Neural crest cell (in vitro differentiated cells): ENCODE measurements at regions not wholly inside any gene's neighbourhood (a gene's known extent, or its start where the extent isn't known, plus 50 kb on each side); places are given as distances from the start of the nearest gene placed in this dataset.

Experiments used
- DNase-seq: peaks from one replicate; pipeline ENCODE4 v3.0.0; 2021; ENCODE audit warnings: low read depth, mixed read lengths, low spot score
- H3K27ac Mint-ChIP-seq: one replicate; pipeline ENCODE4 v1.8.0; 2021; ENCODE audit warnings: mild to moderate bottlenecking, mixed read lengths; ENCODE audit not compliant: unreplicated experiment
- H3K27me3 Mint-ChIP-seq: 2 replicates; pipeline ENCODE4 v1.8.0; 2021; ENCODE audit warnings: low read depth, mild to moderate bottlenecking, mixed read lengths
- H3K36me3 Mint-ChIP-seq: 2 replicates; pipeline ENCODE4 v1.8.0; 2021; ENCODE audit warnings: low read depth, mild to moderate bottlenecking, mixed read lengths
- H3K4me1 Mint-ChIP-seq: 2 replicates; pipeline ENCODE4 v1.8.0; 2021; ENCODE audit warnings: mixed read lengths
- H3K4me3 Mint-ChIP-seq: one replicate; pipeline ENCODE4 v1.8.0; 2021; ENCODE audit warnings: mild to moderate bottlenecking, mixed read lengths
- H3K9me3 Mint-ChIP-seq: 2 replicates; pipeline ENCODE4 v1.8.0; 2021; ENCODE audit warnings: mixed read lengths
- TF ChIP-seq, protein P1 (sequence below): fragments of 200-600 bp; sonication (generic); conservative IDR thresholded peaks from 2 replicates; pipeline ENCODE4 v1.5.0; 2021; ENCODE audit warnings: antibody characterized with exemption, mild to moderate bottlenecking

DNA sequence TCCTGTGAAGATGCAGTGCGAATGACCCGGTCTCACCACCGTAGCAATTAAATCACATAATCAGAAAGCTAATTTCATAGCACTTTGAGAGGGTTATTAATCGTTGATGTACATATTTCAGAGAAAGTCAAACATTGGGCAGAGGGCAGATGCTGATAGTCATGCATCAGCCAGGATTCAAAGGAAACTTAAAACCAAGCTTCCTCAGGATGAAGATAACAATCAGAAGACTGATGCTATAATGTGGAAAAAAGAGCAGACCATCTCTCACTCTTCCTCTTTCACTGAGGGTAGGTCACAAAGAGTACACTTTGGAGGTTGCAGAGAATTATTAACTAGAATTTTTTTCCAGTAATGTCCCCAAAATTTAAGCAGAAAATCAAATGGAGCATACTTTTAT is 1027.7 kb upstream of the ZEB2 start:
- H3K36me3 Mint-ChIP-seq = peaks cover 6% of the 10 kb centered on the region
- no peak overlapping the region for H3K4me3 Mint-ChIP-seq
- DNase-seq = no peak
- TF ChIP-seq, protein P1, sequence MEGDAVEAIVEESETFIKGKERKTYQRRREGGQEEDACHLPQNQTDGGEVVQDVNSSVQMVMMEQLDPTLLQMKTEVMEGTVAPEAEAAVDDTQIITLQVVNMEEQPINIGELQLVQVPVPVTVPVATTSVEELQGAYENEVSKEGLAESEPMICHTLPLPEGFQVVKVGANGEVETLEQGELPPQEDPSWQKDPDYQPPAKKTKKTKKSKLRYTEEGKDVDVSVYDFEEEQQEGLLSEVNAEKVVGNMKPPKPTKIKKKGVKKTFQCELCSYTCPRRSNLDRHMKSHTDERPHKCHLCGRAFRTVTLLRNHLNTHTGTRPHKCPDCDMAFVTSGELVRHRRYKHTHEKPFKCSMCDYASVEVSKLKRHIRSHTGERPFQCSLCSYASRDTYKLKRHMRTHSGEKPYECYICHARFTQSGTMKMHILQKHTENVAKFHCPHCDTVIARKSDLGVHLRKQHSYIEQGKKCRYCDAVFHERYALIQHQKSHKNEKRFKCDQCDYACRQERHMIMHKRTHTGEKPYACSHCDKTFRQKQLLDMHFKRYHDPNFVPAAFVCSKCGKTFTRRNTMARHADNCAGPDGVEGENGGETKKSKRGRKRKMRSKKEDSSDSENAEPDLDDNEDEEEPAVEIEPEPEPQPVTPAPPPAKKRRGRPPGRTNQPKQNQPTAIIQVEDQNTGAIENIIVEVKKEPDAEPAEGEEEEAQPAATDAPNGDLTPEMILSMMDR = no peak
- peaks cover 5% of the 10 kb centered on the region for H3K4me1 Mint-ChIP-seq
- no peak overlapping the region for H3K27ac Mint-ChIP-seq
- H3K27me3 Mint-ChIP-seq = no peaks in the 10 kb centered on the region
- H3K9me3 Mint-ChIP-seq = peaks cover 11% of the 10 kb centered on the region

DNA sequence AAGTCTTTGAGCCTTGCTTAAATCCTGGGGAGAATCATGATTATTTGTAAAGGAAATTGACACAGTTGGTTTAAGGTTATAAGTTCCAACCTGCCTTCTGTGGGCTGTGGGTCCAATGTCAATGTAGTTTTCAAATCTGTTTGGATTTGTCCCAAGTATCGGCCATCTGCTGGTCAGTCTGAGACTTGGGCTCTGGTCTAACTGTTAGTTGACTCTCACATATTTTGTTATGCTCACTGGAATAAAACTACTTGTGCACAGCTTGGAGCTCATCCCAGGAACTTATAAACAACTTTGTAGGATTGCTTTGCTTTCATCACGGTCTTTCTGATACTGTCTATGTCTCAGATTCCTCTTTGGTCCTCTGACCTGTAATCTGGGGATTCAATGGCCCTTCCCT is 1026.2 kb upstream of the ZEB2 start:
- no peaks in the 10 kb centered on the region for H3K4me1 Mint-ChIP-seq
- H3K27ac Mint-ChIP-seq = no peak overlapping the region
- no peak for DNase-seq
- H3K27me3 Mint-ChIP-seq = no peaks in the 10 kb centered on the region
- peaks cover 6% of the 10 kb centered on the region for H3K36me3 Mint-ChIP-seq
- H3K9me3 Mint-ChIP-seq = peaks cover 15% of the 10 kb centered on the region
- TF ChIP-seq, protein P1 = no peak
- no peak overlapping the region for H3K4me3 Mint-ChIP-seq

DNA sequence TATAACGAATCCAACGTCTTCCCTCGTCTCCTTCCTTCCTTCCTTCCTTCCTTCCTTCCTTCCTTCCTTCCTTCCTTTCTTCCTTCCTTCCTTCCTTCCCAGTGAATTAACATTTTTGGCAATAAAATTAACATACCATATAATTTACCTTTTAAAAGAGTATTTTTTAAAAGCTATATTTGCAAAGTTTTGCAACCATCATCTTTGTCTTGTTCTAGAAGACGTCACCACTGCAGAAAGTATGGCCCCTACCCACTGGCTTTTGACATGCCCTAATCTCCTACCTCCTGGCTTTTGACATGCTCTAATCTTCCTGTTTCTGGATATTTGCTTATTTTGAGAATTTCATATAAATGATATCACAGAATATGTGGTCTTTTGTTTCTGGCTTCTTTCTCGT is 1023.9 kb upstream of the ZEB2 start:
- Mint-ChIP-seq H3K4me1 (no peaks in the 10 kb centered on the region), H3K4me3 (no peak overlapping the region), H3K27me3 (no peaks in the 10 kb centered on the region)

DNA sequence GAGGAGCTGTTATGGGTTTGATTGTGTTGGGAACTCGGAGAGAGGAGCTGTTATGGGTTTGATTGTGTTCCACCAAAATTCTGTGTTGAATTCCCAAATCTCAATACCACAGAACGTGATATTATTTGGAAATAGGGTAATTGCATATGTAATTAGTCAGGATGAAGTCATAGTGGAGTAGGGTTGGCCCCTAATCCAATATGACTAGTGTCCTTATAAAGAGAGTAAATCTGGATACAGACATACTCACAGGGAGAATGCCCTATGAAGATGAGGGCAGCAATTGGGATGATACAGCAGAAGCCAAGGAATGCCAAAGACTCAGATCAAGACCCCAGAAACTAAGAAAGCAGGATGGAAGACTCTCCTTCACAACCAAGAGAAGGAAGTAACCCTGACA is 1023.2 kb upstream of the ZEB2 start:
- Mint-ChIP-seq H3K4me1 (no peaks in the 10 kb centered on the region), H3K4me3 (no peak overlapping the region), H3K27me3 (no peaks in the 10 kb centered on the region), H3K9me3 (peaks cover 15% of the 10 kb centered on the region), H3K27ac (no peak overlapping the region), H3K36me3 (peaks cover 6% of the 10 kb centered on the region)
- DNase-seq = no peak
- TF ChIP-seq, protein P1 = no peak

More for the DNA sequence above, 1023.9 kb upstream of the ZEB2 start:
- H3K36me3 Mint-ChIP-seq = peaks cover 6% of the 10 kb centered on the region
- TF ChIP-seq, protein P1 = no peak
- H3K9me3 Mint-ChIP-seq = peaks cover 15% of the 10 kb centered on the region
- H3K27ac Mint-ChIP-seq = no peak overlapping the region
- no peak for DNase-seq

DNA sequence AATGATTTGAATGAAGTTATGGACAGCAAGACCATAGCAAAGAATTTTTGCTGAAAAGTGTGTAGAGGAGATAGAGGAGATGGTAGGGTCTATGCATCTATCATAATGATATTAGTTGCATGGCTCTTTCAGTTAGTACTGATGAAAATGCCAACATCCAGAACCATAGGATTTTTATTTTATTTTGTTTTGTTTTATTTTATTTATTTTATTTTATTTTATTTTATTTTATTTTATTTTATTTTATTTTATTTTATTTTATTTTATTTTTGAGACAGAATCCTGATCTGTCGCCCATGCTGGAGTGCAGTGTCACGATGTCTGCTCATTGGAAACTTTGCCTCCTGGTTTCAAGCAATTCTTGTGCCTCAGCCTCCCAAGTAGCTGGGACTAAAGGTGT is 1021.1 kb upstream of the ZEB2 start:
- Mint-ChIP-seq H3K9me3 (peaks cover 19% of the 10 kb centered on the region), H3K27ac (no peak overlapping the region), H3K4me3 (no peak overlapping the region), H3K27me3 (no peaks in the 10 kb centered on the region), H3K36me3 (peaks cover 4% of the 10 kb centered on the region), H3K4me1 (no peaks in the 10 kb centered on the region)
- TF ChIP-seq, protein P1 = no peak
- no peak for DNase-seq
